GM12874 (cell line): ENCODE measurements at regions not wholly inside any gene's neighbourhood (a gene's known extent, or its start where the extent isn't known, plus 50 kb on each side); places are given as distances from the start of the nearest gene placed in this dataset.

Source experiments
- TF ChIP-seq, protein P1 (sequence below): IDR thresholded peaks from 2 replicates; pipeline ENCODE4 v1.5.1; 2011; ENCODE audit warnings: low read depth, mild to moderate bottlenecking, control low read depth, low read length, moderate library complexity; ENCODE audit not compliant: insufficient read depth

DNA sequence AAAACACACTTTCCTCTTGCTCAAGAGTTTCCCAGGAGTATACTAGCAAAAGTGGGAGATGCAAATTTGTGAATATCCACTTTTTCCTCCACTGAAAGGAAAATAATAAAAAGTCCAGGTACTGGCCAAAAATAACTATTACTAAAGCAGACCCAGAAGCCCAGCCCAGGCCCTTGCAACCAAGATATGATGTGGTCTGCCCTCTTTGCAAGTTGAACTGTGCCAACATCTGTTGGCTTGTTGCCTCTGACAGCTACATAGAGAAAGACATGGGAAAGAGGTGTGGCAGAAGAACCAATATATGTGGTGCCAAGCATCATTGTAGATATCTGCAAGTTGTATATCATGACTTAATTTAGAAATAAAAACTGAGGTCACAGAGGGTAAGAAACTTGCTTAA is 78.4 kb upstream of the JAG1 start:
- TF ChIP-seq, protein P1, sequence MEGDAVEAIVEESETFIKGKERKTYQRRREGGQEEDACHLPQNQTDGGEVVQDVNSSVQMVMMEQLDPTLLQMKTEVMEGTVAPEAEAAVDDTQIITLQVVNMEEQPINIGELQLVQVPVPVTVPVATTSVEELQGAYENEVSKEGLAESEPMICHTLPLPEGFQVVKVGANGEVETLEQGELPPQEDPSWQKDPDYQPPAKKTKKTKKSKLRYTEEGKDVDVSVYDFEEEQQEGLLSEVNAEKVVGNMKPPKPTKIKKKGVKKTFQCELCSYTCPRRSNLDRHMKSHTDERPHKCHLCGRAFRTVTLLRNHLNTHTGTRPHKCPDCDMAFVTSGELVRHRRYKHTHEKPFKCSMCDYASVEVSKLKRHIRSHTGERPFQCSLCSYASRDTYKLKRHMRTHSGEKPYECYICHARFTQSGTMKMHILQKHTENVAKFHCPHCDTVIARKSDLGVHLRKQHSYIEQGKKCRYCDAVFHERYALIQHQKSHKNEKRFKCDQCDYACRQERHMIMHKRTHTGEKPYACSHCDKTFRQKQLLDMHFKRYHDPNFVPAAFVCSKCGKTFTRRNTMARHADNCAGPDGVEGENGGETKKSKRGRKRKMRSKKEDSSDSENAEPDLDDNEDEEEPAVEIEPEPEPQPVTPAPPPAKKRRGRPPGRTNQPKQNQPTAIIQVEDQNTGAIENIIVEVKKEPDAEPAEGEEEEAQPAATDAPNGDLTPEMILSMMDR: no peak

DNA sequence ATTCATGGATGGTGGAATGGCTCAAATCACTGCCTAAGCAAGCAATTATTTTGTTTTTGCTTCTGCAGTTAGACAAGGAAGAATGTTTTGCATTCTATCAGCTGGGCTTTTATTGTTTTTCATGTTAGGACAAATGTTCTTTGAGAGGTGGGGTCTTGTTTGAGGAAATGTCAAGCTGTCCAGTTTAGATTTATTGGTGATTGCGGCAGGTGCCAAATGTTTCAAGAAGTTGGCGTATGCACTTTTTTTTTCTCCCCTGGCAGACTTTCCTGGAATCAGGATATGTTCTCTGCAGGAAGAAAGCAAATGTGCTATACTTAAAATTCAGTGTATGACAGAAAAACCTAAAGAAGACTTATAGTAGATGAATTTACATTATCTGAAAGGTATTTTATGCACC is 81.0 kb upstream of the JAG1 start:
- TF ChIP-seq, protein P1: no peak

DNA sequence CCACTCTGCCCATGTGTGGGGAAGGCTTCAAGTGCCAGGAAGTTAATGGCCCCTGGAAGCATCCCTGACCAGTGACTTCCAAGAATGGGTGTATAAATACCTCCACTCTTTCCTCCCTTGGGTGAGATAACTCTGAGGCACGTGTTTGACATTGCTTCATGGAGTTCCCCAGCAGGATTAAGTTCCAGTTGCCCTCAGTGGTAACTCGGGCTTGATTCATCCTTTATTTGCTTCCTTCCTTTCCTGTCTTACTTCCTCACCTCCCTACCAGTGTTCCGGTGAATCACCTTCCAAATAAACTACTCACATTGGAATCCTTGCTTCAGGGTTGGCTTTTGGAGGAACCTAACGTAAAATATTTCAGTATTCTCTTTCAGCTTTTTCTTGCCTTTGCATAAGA is 84.6 kb upstream of the JAG1 start:
- TF ChIP-seq, protein P1: no peak

DNA sequence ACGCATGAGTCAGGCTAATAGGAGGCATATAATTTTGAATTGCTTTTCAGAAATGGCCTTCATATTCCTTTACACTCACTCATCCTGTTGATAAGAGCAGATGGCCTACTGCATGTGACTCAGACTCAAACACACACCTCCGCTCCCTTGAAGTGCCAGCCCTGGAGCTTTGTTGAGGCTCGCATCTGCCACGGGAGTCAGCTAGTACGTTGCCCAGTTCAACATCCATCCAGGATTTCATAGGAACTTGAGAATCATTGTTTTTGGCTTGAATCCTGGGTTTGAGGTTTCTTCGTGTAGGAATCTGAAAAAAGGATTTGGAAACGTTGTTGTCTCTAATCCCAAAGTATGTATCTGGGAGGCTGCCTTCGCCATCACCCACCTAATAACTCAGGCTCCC is 87.4 kb upstream of the JAG1 start:
- TF ChIP-seq, protein P1: no peak

DNA sequence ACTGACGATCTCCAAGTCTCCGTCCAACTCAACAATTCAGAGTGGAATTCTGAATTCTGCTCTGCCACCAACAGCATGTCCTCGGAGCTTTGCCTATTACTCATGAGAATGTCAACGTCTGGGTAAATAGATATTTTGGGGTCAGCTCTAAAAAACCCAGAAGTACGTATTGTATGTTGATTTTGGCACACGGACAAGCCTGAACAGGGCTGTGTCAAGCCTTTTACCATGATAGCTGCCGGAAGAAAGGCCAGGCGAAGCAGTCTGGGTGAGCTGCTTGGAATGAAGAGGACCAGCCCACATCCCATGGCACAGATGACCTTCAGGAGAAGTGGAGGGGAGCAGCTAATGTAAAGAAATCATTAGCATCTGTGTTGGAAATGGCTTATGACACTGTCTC is 88.0 kb upstream of the JAG1 start:
- TF ChIP-seq, protein P1: no peak

DNA sequence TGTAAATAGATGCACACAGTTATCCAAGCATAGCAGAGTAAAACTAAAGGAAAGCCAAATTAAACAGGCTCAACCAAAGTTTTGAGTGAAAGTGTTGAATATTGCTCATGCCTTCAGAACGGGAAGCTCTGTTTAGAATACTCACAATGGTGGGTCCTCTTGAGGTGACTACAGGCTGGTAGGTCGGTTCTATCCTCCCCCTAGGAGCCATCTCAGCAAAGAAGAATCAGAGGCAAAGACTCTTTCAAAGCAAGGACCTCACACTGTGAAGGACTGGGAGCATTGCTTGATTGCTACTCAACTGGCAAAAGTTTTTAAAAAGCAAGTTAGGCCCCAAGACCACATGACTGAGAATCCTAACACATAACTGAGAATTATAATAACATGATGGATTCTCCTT is 88.4 kb upstream of the JAG1 start:
- TF ChIP-seq, protein P1: no peak

DNA sequence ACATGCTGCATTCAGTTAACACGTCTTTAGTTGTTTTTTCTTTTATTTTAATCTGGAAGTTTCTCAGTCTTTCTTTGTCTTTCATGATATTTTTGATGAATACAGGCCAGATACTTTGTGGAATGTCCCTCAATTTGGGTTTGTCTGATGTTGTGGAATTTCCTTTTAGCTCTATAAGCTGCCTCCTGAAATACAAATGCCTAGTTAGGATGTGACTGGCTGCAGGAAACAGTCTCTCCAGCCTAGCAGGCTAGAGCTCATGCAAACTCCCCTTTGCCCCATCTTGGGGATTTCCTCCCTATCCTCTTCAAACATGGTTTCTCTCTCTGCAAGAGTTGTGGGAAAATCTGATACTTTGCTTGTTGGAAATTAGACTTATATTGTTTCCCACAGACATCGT is 89.3 kb upstream of the JAG1 start:
- TF ChIP-seq, protein P1: no peak

DNA sequence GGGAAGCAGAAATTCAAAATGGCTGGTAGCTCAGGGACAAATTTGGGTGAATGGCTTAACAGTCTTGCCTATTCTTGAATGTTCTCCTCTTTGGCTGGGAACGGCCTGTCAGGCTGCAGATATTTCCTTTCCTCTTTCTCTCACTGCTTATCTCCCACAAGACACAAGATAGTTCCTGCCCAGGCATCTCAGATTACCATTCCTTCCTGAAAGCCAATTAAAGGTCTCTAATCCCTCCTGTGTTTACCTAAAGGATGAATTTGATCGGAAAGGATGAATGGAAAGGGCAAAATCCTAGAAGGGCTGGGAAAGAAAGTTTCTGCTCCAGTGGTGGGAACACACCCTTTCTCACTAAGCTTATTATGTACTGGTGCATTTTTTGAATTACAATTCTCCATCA is 95.9 kb upstream of the JAG1 start:
- TF ChIP-seq, protein P1: no peak
